K562 (cell line): ENCODE measurements at regions not wholly inside any gene's neighbourhood (a gene's known extent, or its start where the extent isn't known, plus 50 kb on each side); places are given as distances from the start of the nearest gene placed in this dataset.

ENCODE experiments used
- ADNP ChIP-seq: fragments of 200-800 bp; sonication (Bioruptor generic); IDR thresholded peaks from 2 replicates; pipeline ENCODE4 v1.6.1; 2016; ENCODE audit warnings: missing genetic modification characterization, missing compliant biosample characterization
- BACH1 ChIP-seq: fragments of 200-800 bp; sonication (Bioruptor generic); IDR thresholded peaks from 2 replicates; pipeline ENCODE4 v1.6.1; 2016; ENCODE audit warnings: missing genetic modification characterization, missing compliant biosample characterization
- CREB1 ChIP-seq, 2 experiments: sonication (generic) in 1 of 2; formaldehyde crosslinking in 1 of 2; IDR thresholded peaks; 2 replicates each; pipeline versions ENCODE4 v1.6.1 to v1.8.0; 2012 to 2022; ENCODE audit warnings: inconsistent platforms in 1 of 2, mild to moderate bottlenecking in 1 of 2, missing genetic modification reagents in 1 of 2, moderate library complexity in 1 of 2
- CTBP1 ChIP-seq: fragments of 450-650 bp; IDR thresholded peaks from 2 replicates; pipeline ENCODE4 v1.6.1; 2016; ENCODE audit warnings: borderline replicate concordance
- HDAC3 ChIP-seq: fragments of 450-650 bp; IDR thresholded peaks from 2 replicates; pipeline ENCODE4 v1.6.1; 2018; ENCODE audit warnings: borderline replicate concordance, mild to moderate bottlenecking, moderate library complexity; ENCODE audit not compliant: partially characterized antibody
- LCOR ChIP-seq: sonication (generic); formaldehyde crosslinking; IDR thresholded peaks from 2 replicates; pipeline ENCODE4 v1.8.0; 2022; ENCODE audit warnings: mild to moderate bottlenecking, missing genetic modification reagents
- MTF1 ChIP-seq: fragments of 250-450 bp; sonication (Bioruptor Pico); IDR thresholded peaks from 2 replicates; pipeline ENCODE4 v1.9.0; 2021; ENCODE audit warnings: moderate library complexity, mild to moderate bottlenecking, inconsistent platforms, borderline replicate concordance
- NELFE ChIP-seq: IDR thresholded peaks from 2 replicates; pipeline ENCODE4 v1.6.1; 2011; ENCODE audit warnings: mild to moderate bottlenecking; ENCODE audit not compliant: insufficient read depth, insufficient read length
- POU5F1 ChIP-seq: fragments of 150-350 bp; IDR thresholded peaks from 2 replicates; pipeline ENCODE4 v1.6.1; 2014; ENCODE audit warnings: borderline replicate concordance, low read length, low read depth, mild to moderate bottlenecking; ENCODE audit not compliant: partially characterized antibody
- RAD51 ChIP-seq: fragments of 450-650 bp; IDR thresholded peaks from 2 replicates; pipeline ENCODE4 v1.7.1; 2016; ENCODE audit warnings: low read depth, mild to moderate bottlenecking, borderline replicate concordance
- RHOXF2B ChIP-seq: fragments of 250-450 bp; sonication (Bioruptor Pico); conservative IDR thresholded peaks from 2 replicates; pipeline ENCODE4 v1.5.1; 2021
- TSC22D4 ChIP-seq: fragments of 450-650 bp; IDR thresholded peaks from 2 replicates; pipeline ENCODE4 v1.6.1; 2016; ENCODE audit warnings: missing genetic modification characterization, missing biosample characterization, control low read depth
- ZNF124 ChIP-seq: sonication (generic); formaldehyde crosslinking; IDR thresholded peaks from 2 replicates; pipeline ENCODE4 v1.8.1; 2022; ENCODE audit warnings: missing genetic modification reagents
- ZNF551 ChIP-seq: fragments of 250-450 bp; sonication (Bioruptor Pico); IDR thresholded peaks from 2 replicates; pipeline ENCODE4 v1.5.0; 2021; ENCODE audit warnings: mild to moderate bottlenecking, moderate library complexity
- ZNF764 ChIP-seq: fragments of 250-450 bp; sonication (Bioruptor Pico); IDR thresholded peaks from 2 replicates; pipeline ENCODE4 v1.4.0; 2020; ENCODE audit warnings: low read depth, mild to moderate bottlenecking, moderate library complexity
- TF ChIP-seq, protein P1 (sequence below), 2 experiments: fragments of 450-650 bp in 1 of 2; IDR thresholded peaks; 2 replicates each; pipeline ENCODE4 v1.6.1; 2011 to 2017; ENCODE audit warnings: low read depth in 2 of 2, antibody characterized with exemption in 1 of 2, borderline replicate concordance in 1 of 2, low read length in 1 of 2, mild to moderate bottlenecking in 1 of 2, mixed read lengths in 1 of 2; ENCODE audit not compliant: control insufficient read depth in 1 of 2
- TF ChIP-seq, protein P2 (sequence below): fragments of 250-450 bp; sonication (Bioruptor Pico); IDR thresholded peaks from 2 replicates; pipeline ENCODE4 v1.9.0; 2021; ENCODE audit warnings: mild to moderate bottlenecking
- TF ChIP-seq, protein P3 (sequence below), 2 experiments: IDR thresholded peaks; 2 replicates each; pipeline ENCODE4 v1.6.1; 2012; ENCODE audit warnings: improper control_type of control experiment in 2 of 2, low read depth in 2 of 2, low read length in 2 of 2, borderline replicate concordance in 1 of 2
- TF ChIP-seq, protein P4 (sequence below): sonication (generic); formaldehyde crosslinking; IDR thresholded peaks from 2 replicates; pipeline ENCODE4 v1.8.1; 2023; ENCODE audit warnings: mild to moderate bottlenecking, missing genetic modification reagents

GRCh38 chr12:126953365-126953889, 1313.5 kb upstream of the TMEM132C start (continued):
- TF ChIP-seq HDAC3, result no peak
- TF ChIP-seq MTF1 (CRISPR knock-in tag), result no peak
- TF ChIP-seq ADNP (tag), result no peak
- 0 out of 2 replicates have a peak, but pooled peaks have one; percentile 55 for TF ChIP-seq RHOXF2B (CRISPR knock-in tag)
- TF ChIP-seq NELFE, result no peak
- TF ChIP-seq TSC22D4 (tag), result no peak
- no peak for TF ChIP-seq ZNF764
- TF ChIP-seq POU5F1, result no peak
- no peak for TF ChIP-seq RAD51
- TF ChIP-seq, protein P1, sequence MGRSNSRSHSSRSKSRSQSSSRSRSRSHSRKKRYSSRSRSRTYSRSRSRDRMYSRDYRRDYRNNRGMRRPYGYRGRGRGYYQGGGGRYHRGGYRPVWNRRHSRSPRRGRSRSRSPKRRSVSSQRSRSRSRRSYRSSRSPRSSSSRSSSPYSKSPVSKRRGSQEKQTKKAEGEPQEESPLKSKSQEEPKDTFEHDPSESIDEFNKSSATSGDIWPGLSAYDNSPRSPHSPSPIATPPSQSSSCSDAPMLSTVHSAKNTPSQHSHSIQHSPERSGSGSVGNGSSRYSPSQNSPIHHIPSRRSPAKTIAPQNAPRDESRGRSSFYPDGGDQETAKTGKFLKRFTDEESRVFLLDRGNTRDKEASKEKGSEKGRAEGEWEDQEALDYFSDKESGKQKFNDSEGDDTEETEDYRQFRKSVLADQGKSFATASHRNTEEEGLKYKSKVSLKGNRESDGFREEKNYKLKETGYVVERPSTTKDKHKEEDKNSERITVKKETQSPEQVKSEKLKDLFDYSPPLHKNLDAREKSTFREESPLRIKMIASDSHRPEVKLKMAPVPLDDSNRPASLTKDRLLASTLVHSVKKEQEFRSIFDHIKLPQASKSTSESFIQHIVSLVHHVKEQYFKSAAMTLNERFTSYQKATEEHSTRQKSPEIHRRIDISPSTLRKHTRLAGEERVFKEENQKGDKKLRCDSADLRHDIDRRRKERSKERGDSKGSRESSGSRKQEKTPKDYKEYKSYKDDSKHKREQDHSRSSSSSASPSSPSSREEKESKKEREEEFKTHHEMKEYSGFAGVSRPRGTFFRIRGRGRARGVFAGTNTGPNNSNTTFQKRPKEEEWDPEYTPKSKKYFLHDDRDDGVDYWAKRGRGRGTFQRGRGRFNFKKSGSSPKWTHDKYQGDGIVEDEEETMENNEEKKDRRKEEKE (IDR thresholded peaks at IDR 0.05; ENCODE audit: borderline replicate concordance in 1 of 2, control insufficient read depth in 1 of 2, low read depth in 2 of 2, low read length in 1 of 2), result no peak
- TF ChIP-seq, protein P2, sequence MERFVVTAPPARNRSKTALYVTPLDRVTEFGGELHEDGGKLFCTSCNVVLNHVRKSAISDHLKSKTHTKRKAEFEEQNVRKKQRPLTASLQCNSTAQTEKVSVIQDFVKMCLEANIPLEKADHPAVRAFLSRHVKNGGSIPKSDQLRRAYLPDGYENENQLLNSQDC (CRISPR knock-in tag), result no peak
- peak; percentile 96 for TF ChIP-seq BACH1 (tag)
- TF ChIP-seq, protein P3, sequence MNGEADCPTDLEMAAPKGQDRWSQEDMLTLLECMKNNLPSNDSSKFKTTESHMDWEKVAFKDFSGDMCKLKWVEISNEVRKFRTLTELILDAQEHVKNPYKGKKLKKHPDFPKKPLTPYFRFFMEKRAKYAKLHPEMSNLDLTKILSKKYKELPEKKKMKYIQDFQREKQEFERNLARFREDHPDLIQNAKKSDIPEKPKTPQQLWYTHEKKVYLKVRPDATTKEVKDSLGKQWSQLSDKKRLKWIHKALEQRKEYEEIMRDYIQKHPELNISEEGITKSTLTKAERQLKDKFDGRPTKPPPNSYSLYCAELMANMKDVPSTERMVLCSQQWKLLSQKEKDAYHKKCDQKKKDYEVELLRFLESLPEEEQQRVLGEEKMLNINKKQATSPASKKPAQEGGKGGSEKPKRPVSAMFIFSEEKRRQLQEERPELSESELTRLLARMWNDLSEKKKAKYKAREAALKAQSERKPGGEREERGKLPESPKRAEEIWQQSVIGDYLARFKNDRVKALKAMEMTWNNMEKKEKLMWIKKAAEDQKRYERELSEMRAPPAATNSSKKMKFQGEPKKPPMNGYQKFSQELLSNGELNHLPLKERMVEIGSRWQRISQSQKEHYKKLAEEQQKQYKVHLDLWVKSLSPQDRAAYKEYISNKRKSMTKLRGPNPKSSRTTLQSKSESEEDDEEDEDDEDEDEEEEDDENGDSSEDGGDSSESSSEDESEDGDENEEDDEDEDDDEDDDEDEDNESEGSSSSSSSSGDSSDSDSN (IDR thresholded peaks at IDR 0.05; ENCODE audit: borderline replicate concordance in 1 of 2, low read depth in 2 of 2, low read length in 2 of 2), result no peak
- no peak for TF ChIP-seq CTBP1
- TF ChIP-seq, protein P4, sequence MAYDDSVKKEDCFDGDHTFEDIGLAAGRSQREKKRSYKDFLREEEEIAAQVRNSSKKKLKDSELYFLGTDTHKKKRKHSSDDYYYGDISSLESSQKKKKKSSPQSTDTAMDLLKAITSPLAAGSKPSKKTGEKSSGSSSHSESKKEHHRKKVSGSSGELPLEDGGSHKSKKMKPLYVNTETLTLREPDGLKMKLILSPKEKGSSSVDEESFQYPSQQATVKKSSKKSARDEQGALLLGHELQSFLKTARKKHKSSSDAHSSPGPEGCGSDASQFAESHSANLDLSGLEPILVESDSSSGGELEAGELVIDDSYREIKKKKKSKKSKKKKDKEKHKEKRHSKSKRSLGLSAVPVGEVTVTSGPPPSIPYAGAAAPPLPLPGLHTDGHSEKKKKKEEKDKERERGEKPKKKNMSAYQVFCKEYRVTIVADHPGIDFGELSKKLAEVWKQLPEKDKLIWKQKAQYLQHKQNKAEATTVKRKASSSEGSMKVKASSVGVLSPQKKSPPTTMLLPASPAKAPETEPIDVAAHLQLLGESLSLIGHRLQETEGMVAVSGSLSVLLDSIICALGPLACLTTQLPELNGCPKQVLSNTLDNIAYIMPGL, result no peak
- no peak for TF ChIP-seq ZNF551 (CRISPR knock-in tag)
- no peak for TF ChIP-seq ZNF124
- TF ChIP-seq LCOR (CRISPR knock-in tag), result no peak
- TF ChIP-seq CREB1 (IDR thresholded peaks at IDR 0.05), result no peak
- TF ChIP-seq CREB1 (CRISPR knock-in tag; IDR thresholded peaks at IDR 0.05), result no peak
